ENCODE measurements at regions not wholly inside any gene's neighbourhood (a gene's known extent, or its start where the extent isn't known, plus 50 kb on each side); places are given as distances from the start of the nearest gene placed in this dataset.

DNA sequence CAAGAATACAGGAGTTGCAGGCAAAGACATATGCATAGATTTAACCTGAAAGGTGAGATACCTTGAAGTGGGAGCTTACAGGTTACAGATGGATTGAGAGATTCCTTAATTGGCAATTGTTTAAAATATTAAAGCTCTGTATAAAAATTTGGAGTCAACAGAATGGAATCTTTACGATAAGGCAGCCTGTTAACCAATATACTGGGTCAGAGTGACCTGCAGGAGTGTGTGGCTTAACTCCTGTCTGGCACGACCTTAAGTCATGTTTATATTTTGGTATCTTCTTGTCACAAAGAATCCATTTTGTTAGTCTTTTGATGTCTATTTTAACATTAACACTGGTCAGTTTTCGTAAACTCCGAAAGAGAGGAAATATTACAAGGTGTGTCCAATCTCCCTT lies 1058.2 kb upstream of the CRIM1 start:
- no peak overlapping the region for H2AFZ ChIP-seq (ENCODE audit: low read depth)
- WGBS (ENCODE audit: low lambda C conversion rate): 31% methylated on average over 4 of the region's 4 CpGs
- H4K20me1 ChIP-seq (ENCODE audit: insufficient read depth): no peaks in the 10 kb centered on the region
- no peaks in the 10 kb centered on the region for H3K9me3 ChIP-seq
- H3K4me1 ChIP-seq (ENCODE audit: control insufficient read depth in 1 of 2, insufficient read depth in 2 of 2, low read depth in 1 of 2, low read length in 1 of 2): no peaks in the 10 kb centered on the region
- no peaks in the 10 kb centered on the region for H3F3A ChIP-seq (replicated peaks; ENCODE audit: insufficient read depth)
- H3K9ac ChIP-seq: no peak overlapping the region
- H3K27ac ChIP-seq (ENCODE audit: low read depth in 2 of 2, low read length in 1 of 2): no peak overlapping the region
- no peak for TF ChIP-seq NRF1 (IDR thresholded peaks at IDR 0.05; ENCODE audit: low read depth, low read length)
- TF ChIP-seq NFIC (IDR thresholded peaks at IDR 0.05; ENCODE audit: borderline replicate concordance): no peak
- no peak overlapping the region for H3K4me2 ChIP-seq
- H3K36me3 ChIP-seq (replicated peaks in 1 of 2; ENCODE audit: control insufficient read depth in 1 of 2, insufficient read depth in 2 of 2, low read length in 1 of 2): no peaks in the 10 kb centered on the region
- no peaks in the 10 kb centered on the region for H3K27me3 ChIP-seq (ENCODE audit: insufficient read depth)
- H3K79me2 ChIP-seq (ENCODE audit: insufficient read depth): no peaks in the 10 kb centered on the region
- no peaks in the 10 kb centered on the region for H3K9me2 ChIP-seq
- no peak for DNase-seq
- H3K4me3 ChIP-seq (ENCODE audit: low read depth in 2 of 2, low read length in 1 of 2): no peak overlapping the region
- POLR2A ChIA-PET: no interaction called here
- CTCF ChIA-PET: interaction anchor here (0.6 kb wide), 1 partner anchor 698 kb away, joined by 3 read pairs; no protein-coding TSS in a partner anchor

DNA sequence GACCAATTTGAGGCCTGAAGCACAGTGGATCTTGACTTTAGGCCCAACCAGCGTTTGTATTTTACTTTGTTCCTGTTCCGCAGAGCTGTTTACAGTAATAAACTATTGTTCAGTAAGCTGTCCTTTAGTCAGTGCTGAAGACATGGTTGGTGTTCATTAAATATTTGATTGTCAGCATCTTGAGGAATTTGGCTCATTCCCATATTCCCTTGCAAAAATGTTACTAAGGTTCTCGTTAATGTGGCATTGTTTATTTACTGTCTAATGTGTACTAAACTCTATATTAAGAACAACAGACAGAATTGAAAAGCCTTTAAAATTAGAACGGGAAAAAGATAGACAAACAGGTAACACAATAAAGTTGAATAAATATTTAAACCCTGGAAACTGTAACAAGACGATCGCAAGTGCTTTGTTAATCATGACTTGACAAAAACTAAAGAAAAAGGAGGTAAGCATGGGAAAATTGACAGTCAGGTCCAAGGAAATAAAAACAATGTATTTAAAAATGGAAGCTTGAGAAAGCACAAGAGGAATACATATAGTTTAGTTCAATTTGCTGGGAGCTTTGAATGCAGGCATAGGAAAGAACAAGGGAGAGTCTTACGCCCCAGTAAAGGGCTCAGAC lies 1060.8 kb upstream of the CRIM1 start:
- H3K9me2 ChIP-seq: no peaks in the 10 kb centered on the region; the same call in 1 of the 2 replicates

More for the DNA sequence above, 1060.8 kb upstream of the CRIM1 start:
- Histone ChIP-seq H3K9ac (no peak overlapping the region), H3K79me2 (ENCODE audit: insufficient read depth) (no peaks in the 10 kb centered on the region), H2AFZ (ENCODE audit: low read depth) (no peak overlapping the region), H3K9me3 (no peaks in the 10 kb centered on the region), H3K27me3 (ENCODE audit: insufficient read depth) (no peaks in the 10 kb centered on the region), H3F3A (replicated peaks; ENCODE audit: insufficient read depth) (no peaks in the 10 kb centered on the region), H3K4me3 (ENCODE audit: low read depth in 2 of 2, low read length in 1 of 2) (no peak overlapping the region), H3K27ac (ENCODE audit: low read depth in 2 of 2, low read length in 1 of 2) (no peak overlapping the region), H3K4me1 (ENCODE audit: control insufficient read depth in 1 of 2, insufficient read depth in 2 of 2, low read depth in 1 of 2, low read length in 1 of 2) (no peaks in the 10 kb centered on the region), H3K4me2 (no peak overlapping the region), H3K36me3 (replicated peaks in 1 of 2; ENCODE audit: control insufficient read depth in 1 of 2, insufficient read depth in 2 of 2, low read length in 1 of 2) (no peaks in the 10 kb centered on the region), H4K20me1 (ENCODE audit: insufficient read depth) (no peaks in the 10 kb centered on the region)
- WGBS (ENCODE audit: low lambda C conversion rate): 26% methylated on average over 7 of the region's 7 CpGs
- DNase-seq: no peak
- POLR2A ChIA-PET: no interaction called here
- CTCF ChIA-PET: no interaction called here
- no peak for TF ChIP-seq EP300 (IDR thresholded peaks at IDR 0.05; ENCODE audit: borderline replicate concordance in 1 of 2, low read depth in 1 of 2, low read length in 1 of 2)
- TF ChIP-seq CTCF (IDR thresholded peaks at IDR 0.05): no peak
- no peak for TF ChIP-seq MXI1 (IDR thresholded peaks at IDR 0.05; ENCODE audit: low read depth, low read length)
- no peak for TF ChIP-seq NFIC (IDR thresholded peaks at IDR 0.05; ENCODE audit: borderline replicate concordance)
- TF ChIP-seq, protein P1, sequence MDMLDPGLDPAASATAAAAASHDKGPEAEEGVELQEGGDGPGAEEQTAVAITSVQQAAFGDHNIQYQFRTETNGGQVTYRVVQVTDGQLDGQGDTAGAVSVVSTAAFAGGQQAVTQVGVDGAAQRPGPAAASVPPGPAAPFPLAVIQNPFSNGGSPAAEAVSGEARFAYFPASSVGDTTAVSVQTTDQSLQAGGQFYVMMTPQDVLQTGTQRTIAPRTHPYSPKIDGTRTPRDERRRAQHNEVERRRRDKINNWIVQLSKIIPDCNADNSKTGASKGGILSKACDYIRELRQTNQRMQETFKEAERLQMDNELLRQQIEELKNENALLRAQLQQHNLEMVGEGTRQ (IDR thresholded peaks at IDR 0.05; ENCODE audit: borderline replicate concordance, low read depth, low read length): no peak

Measured in SK-N-SH (cell line).